ENCODE measurements at regions not wholly inside any gene's neighbourhood (a gene's known extent, or its start where the extent isn't known, plus 50 kb on each side); places are given as distances from the start of the nearest gene placed in this dataset.

- no peak for DNase-seq
Observed at GRCh38 chr18:53610957-53611356, 613.5 kb downstream of the MBD2 start.

- DNase-seq: no peak
Observed at GRCh38 chr18:53606792-53607191, 617.7 kb downstream of the MBD2 start.

GRCh38 chr18:53605198-53605597 is 619.3 kb downstream of the MBD2 start:
- DNase-seq: no peak

GRCh38 chr18:53603276-53603675 is 621.2 kb downstream of the MBD2 start:
- no peak for DNase-seq

GRCh38 chr18:53601344-53601743 is 623.1 kb downstream of the MBD2 start:
- DNase-seq: no peak

- DNase-seq: no peak
Observed at GRCh38 chr18:53586923-53587322, 637.5 kb downstream of the MBD2 start.

All from RPMI8226 (cell line).